ENCODE measurements at regions not wholly inside any gene's neighbourhood (a gene's known extent, or its start where the extent isn't known, plus 50 kb on each side); places are given as distances from the start of the nearest gene placed in this dataset.

DNA sequence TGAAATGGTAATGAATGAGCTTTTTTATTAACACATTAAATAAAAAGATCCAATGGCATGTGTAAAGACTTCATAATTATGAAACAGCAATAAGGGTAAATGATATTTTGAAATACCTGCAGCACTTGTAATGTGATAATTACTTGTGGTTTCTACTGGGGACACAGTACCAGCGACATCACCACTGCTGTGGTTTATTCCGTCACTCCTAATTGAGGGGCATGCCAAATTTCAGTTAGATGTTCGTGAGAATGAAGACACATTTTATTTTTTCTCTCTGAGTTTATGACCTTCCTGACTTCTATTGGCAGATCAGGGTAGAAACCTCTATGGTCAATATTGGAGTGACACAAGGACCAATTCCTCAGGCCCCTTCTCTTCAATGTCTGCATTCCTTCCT lies 131.9 kb upstream of the XYLT1 start:
- TF ChIP-seq, protein P1, sequence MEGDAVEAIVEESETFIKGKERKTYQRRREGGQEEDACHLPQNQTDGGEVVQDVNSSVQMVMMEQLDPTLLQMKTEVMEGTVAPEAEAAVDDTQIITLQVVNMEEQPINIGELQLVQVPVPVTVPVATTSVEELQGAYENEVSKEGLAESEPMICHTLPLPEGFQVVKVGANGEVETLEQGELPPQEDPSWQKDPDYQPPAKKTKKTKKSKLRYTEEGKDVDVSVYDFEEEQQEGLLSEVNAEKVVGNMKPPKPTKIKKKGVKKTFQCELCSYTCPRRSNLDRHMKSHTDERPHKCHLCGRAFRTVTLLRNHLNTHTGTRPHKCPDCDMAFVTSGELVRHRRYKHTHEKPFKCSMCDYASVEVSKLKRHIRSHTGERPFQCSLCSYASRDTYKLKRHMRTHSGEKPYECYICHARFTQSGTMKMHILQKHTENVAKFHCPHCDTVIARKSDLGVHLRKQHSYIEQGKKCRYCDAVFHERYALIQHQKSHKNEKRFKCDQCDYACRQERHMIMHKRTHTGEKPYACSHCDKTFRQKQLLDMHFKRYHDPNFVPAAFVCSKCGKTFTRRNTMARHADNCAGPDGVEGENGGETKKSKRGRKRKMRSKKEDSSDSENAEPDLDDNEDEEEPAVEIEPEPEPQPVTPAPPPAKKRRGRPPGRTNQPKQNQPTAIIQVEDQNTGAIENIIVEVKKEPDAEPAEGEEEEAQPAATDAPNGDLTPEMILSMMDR (IDR thresholded peaks at IDR 0.05) = no peak
- no peak for TF ChIP-seq EZH2 (IDR thresholded peaks at IDR 0.05; ENCODE audit: borderline replicate concordance, insufficient read depth, low read depth, low read length, poor library complexity, severe bottlenecking)

Measured in B cell (primary cell).